GM18502 (cell line): ENCODE measurements at regions not wholly inside any gene's neighbourhood (a gene's known extent, or its start where the extent isn't known, plus 50 kb on each side); places are given as distances from the start of the nearest gene placed in this dataset.
"Not testable (repeated sequence)": the region's sequence is repeated elsewhere in the genome, so short reads cannot be mapped to it uniquely, and the experiment has no call there.

Experiments
- ATAC-seq: cut with Tn5 transposase; IDR thresholded peaks from one replicate; pipeline ENCODE4 v1.9.1; 2021; ENCODE audit warnings: mild to moderate bottlenecking; ENCODE audit not compliant: unreplicated experiment, poor library complexity

DNA sequence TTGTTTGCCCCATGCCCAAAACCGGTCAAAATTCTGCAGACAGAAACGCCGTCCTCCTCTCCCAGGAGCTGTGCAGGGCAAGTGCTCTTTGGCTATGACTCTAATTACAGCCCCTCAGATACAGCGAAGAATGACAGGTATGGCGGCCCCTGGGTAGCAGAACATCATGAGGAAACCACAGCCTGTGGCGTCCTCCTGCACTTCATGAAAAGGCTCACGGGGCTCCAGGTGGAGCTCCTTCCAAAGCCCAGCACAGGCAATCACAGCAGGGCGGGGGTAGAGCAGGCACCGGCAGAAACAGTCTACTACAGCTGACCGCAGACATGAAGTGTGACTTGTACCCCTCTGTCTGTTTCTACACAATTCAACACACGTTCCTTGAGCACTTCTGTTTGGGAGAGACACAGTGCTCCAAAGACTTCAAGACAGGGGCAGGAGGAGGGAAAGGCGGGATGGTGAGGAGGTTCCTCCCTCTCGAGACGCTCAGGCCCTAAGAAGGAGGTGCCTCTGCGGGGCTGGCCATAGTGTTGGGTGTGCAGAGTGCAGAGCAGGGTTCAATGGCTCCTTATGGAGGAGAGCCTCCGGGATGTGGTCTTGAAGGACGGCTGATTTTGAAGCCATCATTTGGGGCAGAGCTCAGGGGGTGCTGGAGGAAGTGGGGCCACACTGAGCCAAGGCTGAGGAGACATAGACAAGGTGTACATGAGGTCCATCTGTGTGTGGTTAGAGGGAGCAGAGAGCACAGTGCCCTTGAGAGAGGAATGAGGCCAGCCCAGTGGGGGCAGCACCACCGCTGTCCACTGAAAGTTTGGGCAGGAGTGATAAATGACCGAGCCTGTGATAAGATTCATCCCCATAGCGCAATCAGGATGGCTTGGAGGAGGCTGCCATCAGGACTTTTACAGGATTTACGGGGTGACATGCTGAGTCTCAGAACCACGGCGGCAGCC lies 468.3 kb downstream of the EIPR1 start:
- ATAC-seq: no peak

- ATAC-seq: no peak
Observed at GRCh38 chr2:2906091-2906490, 471.5 kb downstream of the EIPR1 start.

- no peak for ATAC-seq
Observed at GRCh38 chr2:2904721-2905350, 472.8 kb downstream of the EIPR1 start.

- ATAC-seq: no peak
Observed at GRCh38 chr2:2902547-2903281, 474.9 kb downstream of the EIPR1 start.

- peak; percentile 90 for ATAC-seq
Observed at GRCh38 chr2:2901384-2902345, 476.0 kb downstream of the EIPR1 start.

- no peak for ATAC-seq
Observed at GRCh38 chr2:2899826-2900225, 477.8 kb downstream of the EIPR1 start.

- no peak for ATAC-seq
Observed at GRCh38 chr2:2898744-2899143, 478.9 kb downstream of the EIPR1 start.

- ATAC-seq: no peak
Observed at GRCh38 chr2:2896643-2897042, 481.0 kb downstream of the EIPR1 start.

- ATAC-seq: no peak
Observed at GRCh38 chr2:2896011-2896410, 481.6 kb downstream of the EIPR1 start.

DNA sequence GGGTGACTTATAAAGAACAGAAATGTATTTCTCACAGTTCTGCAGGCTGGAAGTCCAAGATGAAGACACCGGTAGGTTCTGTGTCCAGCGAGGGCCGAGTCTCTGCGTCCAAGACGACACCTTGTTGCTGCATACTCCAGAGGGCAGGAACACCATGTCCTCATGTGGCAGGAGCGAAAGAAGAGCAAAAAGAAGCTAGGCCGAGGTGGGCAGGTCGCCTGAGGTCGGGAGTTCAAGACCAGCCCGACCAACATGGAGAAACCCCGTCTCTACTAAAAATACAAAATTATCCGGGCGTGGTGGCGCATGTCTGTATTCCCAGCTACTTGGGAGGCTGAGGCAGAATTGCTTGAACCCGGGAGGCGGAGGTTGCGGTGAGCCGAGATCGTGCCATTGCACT lies 483.6 kb downstream of the EIPR1 start:
- not testable (repeated sequence) for ATAC-seq

GRCh38 chr2:2892892-2893291 lies 484.7 kb downstream of the EIPR1 start:
- ATAC-seq: no peak

GRCh38 chr2:2892378-2892777 lies 485.2 kb downstream of the EIPR1 start:
- no peak for ATAC-seq

DNA sequence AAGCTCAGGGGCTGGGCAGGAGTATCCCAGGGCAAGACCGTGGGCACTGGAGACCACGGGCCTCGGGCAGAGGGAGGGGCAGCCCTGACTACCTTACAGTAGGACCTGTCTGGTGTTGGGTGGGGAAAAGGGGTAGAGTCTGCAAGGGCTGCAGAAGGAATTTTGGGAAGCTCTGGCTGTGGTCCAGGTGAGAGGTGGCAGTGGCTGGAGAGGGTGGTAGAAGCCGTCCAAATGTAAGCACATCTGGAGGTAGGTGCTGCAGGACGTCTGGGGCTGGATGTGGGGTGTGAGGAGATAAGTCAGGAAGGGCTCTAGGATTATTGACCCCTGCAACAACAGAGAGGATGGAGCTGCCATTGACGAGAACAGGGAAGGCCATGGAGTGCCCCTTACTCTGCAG lies 486.7 kb downstream of the EIPR1 start:
- no peak for ATAC-seq

GRCh38 chr2:2890246-2890645 lies 487.4 kb downstream of the EIPR1 start:
- ATAC-seq: no peak

- no peak for ATAC-seq
Observed at GRCh38 chr2:2889646-2890045, 488.0 kb downstream of the EIPR1 start.

DNA sequence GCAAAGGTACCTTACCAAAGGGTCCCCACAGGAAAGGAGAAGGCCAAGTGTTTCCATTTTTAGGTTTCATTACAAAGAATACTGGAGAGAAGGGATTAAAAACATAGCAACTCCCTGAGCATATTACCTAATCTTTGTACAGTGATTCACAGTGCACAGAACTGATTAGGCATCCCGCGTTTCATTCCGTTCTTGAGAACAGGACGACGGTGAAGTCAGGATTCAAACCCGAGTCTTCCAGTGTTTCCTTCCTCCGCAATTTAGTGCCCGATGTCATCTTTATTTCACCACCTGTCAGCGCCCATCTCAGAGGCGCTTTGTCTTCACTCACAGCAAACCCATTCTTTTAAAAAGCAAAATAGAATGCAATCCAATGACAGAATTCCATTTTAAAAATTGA lies 488.5 kb downstream of the EIPR1 start:
- ATAC-seq: no peak

DNA sequence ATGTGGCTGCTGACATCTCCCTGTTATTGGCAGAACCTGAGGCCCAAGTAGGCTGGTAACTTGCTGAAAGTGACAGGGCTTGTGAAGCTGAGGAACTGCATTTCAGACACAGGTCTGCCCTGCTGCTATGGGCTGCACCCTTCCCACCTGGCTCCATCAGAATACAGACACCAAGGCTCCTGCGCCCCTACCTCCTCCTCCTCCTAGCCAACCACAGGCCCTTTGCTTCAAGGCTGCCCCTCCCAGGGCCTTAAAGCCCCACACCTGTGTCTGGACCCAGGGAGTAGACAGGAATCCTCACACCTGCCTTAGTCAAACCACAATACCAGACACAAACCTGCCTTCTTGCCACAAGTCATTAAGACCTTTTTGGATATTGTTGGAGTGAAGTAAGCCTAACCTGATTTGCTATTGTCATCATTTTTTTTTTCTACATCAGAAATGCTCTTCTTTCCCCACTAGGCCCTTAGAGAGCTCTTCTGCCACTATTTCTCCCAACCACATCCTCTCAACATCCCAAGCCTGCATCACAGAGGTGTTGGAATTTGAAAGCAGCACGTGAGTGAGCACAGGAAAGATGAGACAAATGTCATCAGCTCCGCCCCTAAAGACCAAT lies 489.7 kb downstream of the EIPR1 start:
- no peak for ATAC-seq

DNA sequence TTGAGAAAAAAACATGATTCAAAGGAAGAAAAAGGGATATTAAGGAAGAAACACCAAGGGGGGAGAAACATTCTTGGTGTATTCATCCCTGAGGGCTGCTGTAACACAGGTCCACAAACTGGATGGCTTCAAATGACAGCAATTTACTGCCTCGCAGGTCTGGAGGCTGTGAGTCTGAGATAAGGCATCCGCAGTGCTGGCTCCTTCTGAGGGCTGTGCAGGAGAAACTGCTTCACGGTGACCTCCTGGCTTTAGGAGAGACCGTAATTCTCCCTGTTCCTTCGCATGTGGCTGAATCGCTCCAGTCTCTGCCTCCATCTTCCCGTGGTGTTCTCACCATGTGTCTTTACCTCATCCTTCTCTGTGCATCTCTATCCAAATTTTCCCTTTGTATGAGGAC lies 490.7 kb downstream of the EIPR1 start:
- ATAC-seq: no peak

DNA sequence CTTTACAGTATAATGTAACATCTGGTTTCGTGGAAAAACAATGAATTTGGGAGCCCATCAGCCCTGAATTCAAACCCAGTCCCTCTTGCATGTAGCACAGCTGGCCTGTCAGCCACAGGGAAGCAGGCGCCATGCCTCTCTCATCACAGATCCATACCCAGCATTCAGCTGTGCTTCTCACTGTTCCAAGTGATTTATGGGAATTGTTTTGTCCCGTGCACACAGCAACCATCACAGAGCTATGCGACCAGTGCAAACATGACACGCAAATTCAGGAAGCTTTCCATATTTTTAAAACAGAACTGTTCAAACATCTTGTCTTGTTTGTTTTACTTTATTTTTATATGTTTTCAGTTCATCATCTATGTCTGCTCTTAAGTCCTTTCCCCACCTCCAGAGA lies 496.1 kb downstream of the EIPR1 start:
- no peak for ATAC-seq

GRCh38 chr2:2880938-2881337 lies 496.7 kb downstream of the EIPR1 start:
- ATAC-seq: no peak
